HepG2 (cell line): ENCODE measurements at regions not wholly inside any gene's neighbourhood (a gene's known extent, or its start where the extent isn't known, plus 50 kb on each side); places are given as distances from the start of the nearest gene placed in this dataset.

Experiments
- ARID5B ChIP-seq: IDR thresholded peaks from 2 replicates; pipeline ENCODE4 v1.4.0; 2020; ENCODE audit warnings: mild to moderate bottlenecking, missing genetic modification reagents
- ATF3 ChIP-seq: sonication (generic); formaldehyde crosslinking; IDR thresholded peaks from 2 replicates; pipeline ENCODE4 v1.4.0; 2020; ENCODE audit warnings: missing genetic modification reagents
- ATF4 ChIP-seq, 2 experiments: fragments of 450-650 bp in 1 of 2; sonication (generic) in 1 of 2; formaldehyde crosslinking; IDR thresholded peaks; 2 replicates each; pipeline versions ENCODE4 v1.5.0 to v1.8.0; 2020 to 2022; ENCODE audit warnings: mild to moderate bottlenecking in 1 of 2, missing genetic modification reagents in 1 of 2
- ATF6 ChIP-seq: sonication (generic); formaldehyde crosslinking; conservative IDR thresholded peaks from 2 replicates; pipeline ENCODE4 v1.4.0; 2020; ENCODE audit warnings: missing genetic modification reagents
- KAT7 ChIP-seq: IDR thresholded peaks from 2 replicates; pipeline ENCODE4 v1.6.1; 2018; ENCODE audit warnings: borderline replicate concordance, missing compliant biosample characterization
- MNT ChIP-seq: fragments of 450-650 bp; IDR thresholded peaks from 2 replicates; pipeline ENCODE4 v1.6.1; 2016
- MYC ChIP-seq: sonication (generic); formaldehyde crosslinking; IDR thresholded peaks from 2 replicates; pipeline ENCODE4 v1.9.0; 2021; ENCODE audit warnings: missing genetic modification reagents, borderline replicate concordance
- MYPOP ChIP-seq: sonication (generic); formaldehyde crosslinking; IDR thresholded peaks from 2 replicates; pipeline ENCODE4 v1.8.1; 2023; ENCODE audit warnings: mild to moderate bottlenecking, moderate library complexity, missing genetic modification reagents
- PHF20 ChIP-seq: sonication (generic); formaldehyde crosslinking; IDR thresholded peaks from 2 replicates; pipeline ENCODE4 v1.5.0; 2020; ENCODE audit warnings: mild to moderate bottlenecking, missing genetic modification reagents
- SRSF9 ChIP-seq: fragments of 200-400 bp; formaldehyde crosslinking; IDR thresholded peaks from 2 replicates; pipeline ENCODE4 v1.6.1; 2018; ENCODE audit warnings: borderline replicate concordance, mild to moderate bottlenecking, low read depth, low read length; ENCODE audit not compliant: insufficient read depth, poor library complexity, severe bottlenecking
- TAF15 ChIP-seq: fragments of 200-400 bp; formaldehyde crosslinking; IDR thresholded peaks from one replicate; pipeline ENCODE4 v1.6.1; 2018; ENCODE audit warnings: mild to moderate bottlenecking, low read depth, low read length; ENCODE audit not compliant: poor library complexity, severe bottlenecking
- TEAD3 ChIP-seq: optimal IDR thresholded peaks from 2 replicates; pipeline ENCODE3; 2016; ENCODE audit warnings: borderline replicate concordance
- ZNF557 ChIP-seq: sonication (generic); formaldehyde crosslinking; IDR thresholded peaks from 2 replicates; pipeline ENCODE4 v1.4.0; 2020; ENCODE audit warnings: missing genetic modification reagents
- ZNF775 ChIP-seq: sonication (generic); formaldehyde crosslinking; IDR thresholded peaks from 2 replicates; pipeline ENCODE4 v1.4.0; 2020; ENCODE audit warnings: missing genetic modification reagents, mild to moderate bottlenecking, moderate library complexity, borderline replicate concordance

GRCh38 chr2:45119038-45119437 lies 109.8 kb upstream of the SIX2 start (continued):
- TF ChIP-seq SRSF9 (no peak), TAF15 (no peak), ZNF775 (CRISPR knock-in tag) (no peak), ATF4 (CRISPR knock-in tag; IDR thresholded peaks at IDR 0.05) (0 out of 4 replicates have a peak, but pooled peaks of 1 of the 2 experiments have one; percentile 45), PHF20 (no peak), TEAD3 (peak; percentile 60), ARID5B (CRISPR knock-in tag) (peak; percentile 55), MYPOP (CRISPR knock-in tag) (no peak), ZNF557 (CRISPR knock-in tag) (no peak), KAT7 (CRISPR knock-in tag) (no peak), ATF3 (CRISPR knock-in tag) (peak; percentile 83), MYC (CRISPR knock-in tag) (no peak), ATF6 (CRISPR knock-in tag) (no peak), MNT (no peak)
